ENCODE measurements at regions not wholly inside any gene's neighbourhood (a gene's known extent, or its start where the extent isn't known, plus 50 kb on each side); places are given as distances from the start of the nearest gene placed in this dataset.

- Histone ChIP-seq H3K9me3 (ENCODE audit: control insufficient read depth, insufficient read depth, low read depth, low read length) (no peaks in the 10 kb centered on the region), H3K27ac (ENCODE audit: extremely low read depth, low read depth, low read length) (no peak overlapping the region), H3K4me3 (ENCODE audit: low read depth, low read length) (no peak overlapping the region), H3K4me1 (ENCODE audit: control insufficient read depth, insufficient read depth, low read length) (no peaks in the 10 kb centered on the region), H3K36me3 (ENCODE audit: control insufficient read depth in 2 of 2, insufficient read depth in 1 of 2, low read length in 2 of 2) (no peaks in the 10 kb centered on the region)
- ChIA-PET CTCF (interaction anchor here (0.6 kb wide), 1 partner anchor 27 kb away, joined by 5 read pairs; no protein-coding TSS in a partner anchor), POLR2A (no interaction called here)
- TF ChIP-seq, protein P1, sequence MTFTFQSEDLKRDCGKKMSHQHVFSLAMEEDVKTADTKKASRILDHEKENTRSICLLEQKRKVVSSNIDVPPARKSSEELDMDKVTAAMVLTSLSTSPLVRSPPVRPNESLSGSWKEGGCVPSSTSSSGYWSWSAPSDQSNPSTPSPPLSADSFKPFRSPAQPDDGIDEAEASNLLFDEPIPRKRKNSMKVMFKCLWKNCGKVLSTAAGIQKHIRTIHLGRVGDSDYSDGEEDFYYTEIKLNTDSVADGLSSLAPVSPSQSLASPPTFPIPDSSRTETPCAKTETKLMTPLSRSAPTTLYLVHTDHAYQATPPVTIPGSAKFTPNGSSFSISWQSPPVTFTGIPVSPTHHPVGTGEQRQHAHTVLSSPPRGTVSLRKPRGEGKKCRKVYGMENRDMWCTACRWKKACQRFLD (tag by site-specific recombination; IDR thresholded peaks at IDR 0.05) = no peak
- no peak for TF ChIP-seq ZNF654 (tag by site-specific recombination; IDR thresholded peaks at IDR 0.05; ENCODE audit: low read depth)
- TF ChIP-seq ZFP37 (tag by site-specific recombination; IDR thresholded peaks at IDR 0.05) = no peak
- no peak for TF ChIP-seq ZNF354C (tag by site-specific recombination; IDR thresholded peaks at IDR 0.05; ENCODE audit: borderline replicate concordance, low read depth)
- no peak for TF ChIP-seq ZNF335 (tag by site-specific recombination; conservative IDR thresholded peaks at IDR 0.05)
- TF ChIP-seq EGR2 (tag by site-specific recombination; IDR thresholded peaks at IDR 0.05; ENCODE audit: low read depth) = no peak
- TF ChIP-seq TRIM28 (IDR thresholded peaks at IDR 0.05; ENCODE audit: borderline replicate concordance, low read length) = no peak
- TF ChIP-seq ZNF677 (tag by site-specific recombination; IDR thresholded peaks at IDR 0.05) = no peak
- TF ChIP-seq ZBTB17 (tag by site-specific recombination; IDR thresholded peaks at IDR 0.05) = no peak
- TF ChIP-seq SP7 (tag by site-specific recombination; IDR thresholded peaks at IDR 0.05) = no peak
- no peak for TF ChIP-seq ZNF555 (tag by site-specific recombination; conservative IDR thresholded peaks at IDR 0.05)
- no peak for TF ChIP-seq ZNF155 (tag by site-specific recombination; IDR thresholded peaks at IDR 0.05)
- TF ChIP-seq ZNF433 (tag by site-specific recombination; IDR thresholded peaks at IDR 0.05; ENCODE audit: low read depth) = no peak
- TF ChIP-seq ZNF37A (tag by site-specific recombination; IDR thresholded peaks at IDR 0.05) = no peak
- TF ChIP-seq, protein P2, sequence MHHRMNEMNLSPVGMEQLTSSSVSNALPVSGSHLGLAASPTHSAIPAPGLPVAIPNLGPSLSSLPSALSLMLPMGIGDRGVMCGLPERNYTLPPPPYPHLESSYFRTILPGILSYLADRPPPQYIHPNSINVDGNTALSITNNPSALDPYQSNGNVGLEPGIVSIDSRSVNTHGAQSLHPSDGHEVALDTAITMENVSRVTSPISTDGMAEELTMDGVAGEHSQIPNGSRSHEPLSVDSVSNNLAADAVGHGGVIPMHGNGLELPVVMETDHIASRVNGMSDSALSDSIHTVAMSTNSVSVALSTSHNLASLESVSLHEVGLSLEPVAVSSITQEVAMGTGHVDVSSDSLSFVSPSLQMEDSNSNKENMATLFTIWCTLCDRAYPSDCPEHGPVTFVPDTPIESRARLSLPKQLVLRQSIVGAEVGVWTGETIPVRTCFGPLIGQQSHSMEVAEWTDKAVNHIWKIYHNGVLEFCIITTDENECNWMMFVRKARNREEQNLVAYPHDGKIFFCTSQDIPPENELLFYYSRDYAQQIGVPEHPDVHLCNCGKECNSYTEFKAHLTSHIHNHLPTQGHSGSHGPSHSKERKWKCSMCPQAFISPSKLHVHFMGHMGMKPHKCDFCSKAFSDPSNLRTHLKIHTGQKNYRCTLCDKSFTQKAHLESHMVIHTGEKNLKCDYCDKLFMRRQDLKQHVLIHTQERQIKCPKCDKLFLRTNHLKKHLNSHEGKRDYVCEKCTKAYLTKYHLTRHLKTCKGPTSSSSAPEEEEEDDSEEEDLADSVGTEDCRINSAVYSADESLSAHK (tag by site-specific recombination; IDR thresholded peaks at IDR 0.05) = no peak
- TF ChIP-seq ZNF416 (tag by site-specific recombination; IDR thresholded peaks at IDR 0.05) = no peak
- no peak for TF ChIP-seq ZNF658 (tag by site-specific recombination; IDR thresholded peaks at IDR 0.05)
- no peak for TF ChIP-seq ZNF223 (tag by site-specific recombination; IDR thresholded peaks at IDR 0.05)
These were observed 55.6 kb upstream of the EXOC1L start for GRCh38 chr4:55763996-55764395.

DNA sequence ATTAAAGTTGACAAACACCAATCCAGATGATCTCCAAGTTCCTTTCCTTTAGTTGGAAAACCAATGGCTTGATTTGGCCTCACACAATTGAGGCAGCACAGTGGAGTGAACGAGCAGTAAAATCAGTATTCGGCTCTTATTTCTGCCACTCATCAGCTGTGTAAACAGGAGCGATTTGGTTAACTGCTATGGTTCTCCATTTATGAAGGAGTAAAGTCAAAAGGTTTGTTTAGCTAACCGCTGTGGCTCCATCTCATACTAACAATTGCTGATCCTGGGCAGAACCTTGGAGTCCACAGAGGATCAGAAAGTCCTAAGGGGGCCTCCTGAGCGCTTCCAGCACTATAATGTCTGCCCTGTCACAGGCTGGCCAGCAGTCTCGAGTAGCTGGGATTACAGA lies 54.5 kb upstream of the EXOC1L start:
- CTCF ChIA-PET = interaction anchor here (0.5 to 0.6 kb wide), 2 partner anchors 13 to 183 kb away, joined by 3 read pairs; no protein-coding TSS in a partner anchor
- no peaks in the 10 kb centered on the region for H3K9me3 ChIP-seq (ENCODE audit: control insufficient read depth, insufficient read depth, low read depth, low read length)
- H3K4me1 ChIP-seq (ENCODE audit: control insufficient read depth, insufficient read depth, low read length) = no peaks in the 10 kb centered on the region
- no peaks in the 10 kb centered on the region for H3K36me3 ChIP-seq (ENCODE audit: control insufficient read depth in 2 of 2, insufficient read depth in 1 of 2, low read length in 2 of 2)
- no peak overlapping the region for H3K27ac ChIP-seq (ENCODE audit: extremely low read depth, low read depth, low read length)
- no peak overlapping the region for H3K4me3 ChIP-seq (ENCODE audit: low read depth, low read length)
- POLR2A ChIA-PET = no interaction called here
- TF ChIP-seq ZNF311 (tag by site-specific recombination; IDR thresholded peaks at IDR 0.05; ENCODE audit: borderline replicate concordance) (no peak), MEIS1 (CRISPR knock-in tag; IDR thresholded peaks at IDR 0.05; ENCODE audit: borderline replicate concordance) (no peak), PBX3 (CRISPR knock-in tag; IDR thresholded peaks at IDR 0.05) (no peak), MYNN (tag by site-specific recombination; IDR thresholded peaks at IDR 0.05; ENCODE audit: borderline replicate concordance) (no peak), AEBP2 (tag by site-specific recombination; IDR thresholded peaks at IDR 0.05; ENCODE audit: borderline replicate concordance) (no peak), ZBTB48 (tag by site-specific recombination; IDR thresholded peaks at IDR 0.05) (no peak), ZNF146 (tag by site-specific recombination; IDR thresholded peaks at IDR 0.05) (no peak), ZNF76 (tag by site-specific recombination; IDR thresholded peaks at IDR 0.05; ENCODE audit: borderline replicate concordance, low read depth) (no peak), YY1 (tag by site-specific recombination; IDR thresholded peaks at IDR 0.05) (no peak), ZNF658 (tag by site-specific recombination; IDR thresholded peaks at IDR 0.05) (no peak), ZNF426 (tag by site-specific recombination; IDR thresholded peaks at IDR 0.05) (no peak), ZSCAN30 (tag by site-specific recombination; IDR thresholded peaks at IDR 0.05) (no peak), ZNF626 (tag by site-specific recombination; IDR thresholded peaks at IDR 0.05) (no peak)
- TF ChIP-seq, protein P3, sequence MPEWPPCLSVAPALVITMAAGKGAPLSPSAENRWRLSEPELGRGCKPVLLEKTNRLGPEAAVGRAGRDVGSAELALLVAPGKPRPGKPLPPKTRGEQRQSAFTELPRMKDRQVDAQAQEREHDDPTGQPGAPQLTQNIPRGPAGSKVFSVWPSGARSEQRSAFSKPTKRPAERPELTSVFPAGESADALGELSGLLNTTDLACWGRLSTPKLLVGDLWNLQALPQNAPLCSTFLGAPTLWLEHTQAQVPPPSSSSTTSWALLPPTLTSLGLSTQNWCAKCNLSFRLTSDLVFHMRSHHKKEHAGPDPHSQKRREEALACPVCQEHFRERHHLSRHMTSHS (tag by site-specific recombination; IDR thresholded peaks at IDR 0.05) = no peak
